ENCODE measurements at regions not wholly inside any gene's neighbourhood (a gene's known extent, or its start where the extent isn't known, plus 50 kb on each side); places are given as distances from the start of the nearest gene placed in this dataset.
A peak's percentile ranks its signal among the peaks of the same experiment; 100 is the strongest.

- intact Hi-C loops (cut with micrococcal nuclease; ENCODE audit: unreplicated experiment): loop anchor here (1.0 to 2.0 kb wide), 3 partner anchors 96 to 238 kb away; no protein-coding TSS in a partner anchor
- peak; percentile 74 for DNase-seq (ENCODE audit: low spot score)
- Histone ChIP-seq H3K4me1 (ENCODE audit: insufficient read depth, low read length, poor library complexity, severe bottlenecking) (no peaks in the 10 kb centered on the region), H3K9me2 (ENCODE audit: insufficient read depth, low read length) (no peaks in the 10 kb centered on the region), H3K4me3 (ENCODE audit: low read depth, low read length, poor library complexity, severe bottlenecking) (no peak overlapping the region), H3K4me2 (ENCODE audit: low read length) (no peak overlapping the region), H3K36me3 (ENCODE audit: insufficient read depth, low read length) (no peaks in the 10 kb centered on the region), H4K20me1 (ENCODE audit: insufficient read depth, low read length) (no peaks in the 10 kb centered on the region), H3K27ac (ENCODE audit: low read depth, low read length, poor library complexity, severe bottlenecking) (no peak overlapping the region), H3K79me2 (ENCODE audit: insufficient read depth, low read depth, low read length) (no peaks in the 10 kb centered on the region), H2AFZ (ENCODE audit: low read length) (no peak overlapping the region), H3K9me3 (ENCODE audit: low read length) (no peaks in the 10 kb centered on the region)
- POLR2A ChIA-PET: interaction anchor here (1.2 kb wide), 1 partner anchor 180 kb away, joined by 3 read pairs; no protein-coding TSS in a partner anchor
- CTCF ChIA-PET (ENCODE audit: unreplicated experiment): interaction anchor here (0.6 kb wide), 1 partner anchor 823 kb away, joined by 3 read pairs; no protein-coding TSS in a partner anchor
- TF ChIP-seq EZH2phosphoT487 (IDR thresholded peaks at IDR 0.05; ENCODE audit: borderline replicate concordance, low read depth, low read length) (no peak), CTCF (conservative IDR thresholded peaks at IDR 0.05; ENCODE audit: low read length) (peak; percentile 95)
- BruUV-seq (replicated peaks): no TSS peak
Observed at GRCh38 chr1:19582318-19582717, 61.8 kb upstream of the NBL1 start.

DNA sequence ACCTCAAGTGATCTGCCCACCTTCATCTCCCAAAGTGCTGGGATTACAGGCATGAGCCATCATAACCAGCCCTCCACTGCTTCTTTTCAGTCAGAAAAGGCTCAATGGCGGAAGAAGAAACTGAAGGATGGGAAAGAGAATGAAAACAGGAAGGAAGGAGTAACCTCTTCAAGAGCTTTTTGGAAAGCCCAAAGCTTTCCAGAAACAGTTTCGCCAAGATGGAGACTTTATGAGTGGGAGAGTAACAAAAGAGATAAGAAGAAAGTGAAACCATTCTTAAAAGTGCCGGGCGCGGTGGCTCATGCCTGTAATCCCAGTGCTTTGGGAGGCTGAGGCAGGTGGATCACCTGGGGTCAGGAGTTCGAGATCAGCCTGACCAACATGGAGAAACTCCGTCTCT lies 62.7 kb upstream of the NBL1 start:
- Histone ChIP-seq H3K27ac (ENCODE audit: low read depth, low read length, poor library complexity, severe bottlenecking) (no peak overlapping the region), H4K20me1 (ENCODE audit: insufficient read depth, low read length) (no peaks in the 10 kb centered on the region), H3K4me1 (ENCODE audit: insufficient read depth, low read length, poor library complexity, severe bottlenecking) (no peaks in the 10 kb centered on the region), H3K4me2 (ENCODE audit: low read length) (no peak overlapping the region), H2AFZ (ENCODE audit: low read length) (no peak overlapping the region), H3K79me2 (ENCODE audit: insufficient read depth, low read depth, low read length) (no peaks in the 10 kb centered on the region), H3K36me3 (ENCODE audit: insufficient read depth, low read length) (no peaks in the 10 kb centered on the region), H3K9me3 (ENCODE audit: low read length) (no peaks in the 10 kb centered on the region), H3K9me2 (ENCODE audit: insufficient read depth, low read length) (no peaks in the 10 kb centered on the region), H3K4me3 (ENCODE audit: low read depth, low read length, poor library complexity, severe bottlenecking) (no peak overlapping the region)
- ChIA-PET POLR2A (interaction anchor here (1.2 kb wide), 1 partner anchor 179 kb away, joined by 3 read pairs; no protein-coding TSS in a partner anchor), CTCF (ENCODE audit: unreplicated experiment) (no interaction called here)
- BruUV-seq (replicated peaks): no TSS peak
- intact Hi-C loops (cut with micrococcal nuclease; ENCODE audit: unreplicated experiment): no loop called here
- no peak for DNase-seq (ENCODE audit: low spot score)
- TF ChIP-seq EZH2phosphoT487 (IDR thresholded peaks at IDR 0.05; ENCODE audit: borderline replicate concordance, low read depth, low read length) (no peak), CTCF (conservative IDR thresholded peaks at IDR 0.05; ENCODE audit: low read length) (no peak)

DNA sequence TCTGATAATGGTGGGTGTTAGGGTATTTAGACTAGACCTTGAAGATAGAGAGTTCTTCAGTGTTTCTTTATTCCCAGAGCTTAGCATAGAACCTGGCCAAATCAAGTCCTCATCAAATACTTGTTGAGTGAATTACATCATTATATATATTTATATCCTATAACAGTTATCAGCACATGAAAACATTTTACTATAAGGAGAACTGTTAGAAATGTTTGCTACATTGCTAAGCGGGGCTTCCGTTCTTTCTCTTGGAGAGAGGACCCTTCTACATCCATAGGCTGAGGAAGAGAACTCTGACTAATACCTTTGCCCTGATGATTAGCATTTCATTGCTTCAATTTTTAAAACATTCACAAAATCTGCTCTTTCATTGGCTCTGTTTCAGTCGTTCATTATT lies 66.5 kb upstream of the NBL1 start:
- TF ChIP-seq CTCF (conservative IDR thresholded peaks at IDR 0.05; ENCODE audit: low read length) (no peak), EZH2phosphoT487 (IDR thresholded peaks at IDR 0.05; ENCODE audit: borderline replicate concordance, low read depth, low read length) (no peak)
- Histone ChIP-seq H3K4me3 (ENCODE audit: low read depth, low read length, poor library complexity, severe bottlenecking) (no peak overlapping the region), H3K9me3 (ENCODE audit: low read length) (no peaks in the 10 kb centered on the region), H4K20me1 (ENCODE audit: insufficient read depth, low read length) (no peaks in the 10 kb centered on the region), H3K27ac (ENCODE audit: low read depth, low read length, poor library complexity, severe bottlenecking) (no peak overlapping the region), H3K36me3 (ENCODE audit: insufficient read depth, low read length) (no peaks in the 10 kb centered on the region), H3K4me1 (ENCODE audit: insufficient read depth, low read length, poor library complexity, severe bottlenecking) (no peaks in the 10 kb centered on the region), H3K9me2 (ENCODE audit: insufficient read depth, low read length) (no peaks in the 10 kb centered on the region), H3K79me2 (ENCODE audit: insufficient read depth, low read depth, low read length) (no peaks in the 10 kb centered on the region), H2AFZ (ENCODE audit: low read length) (no peak overlapping the region), H3K4me2 (ENCODE audit: low read length) (no peak overlapping the region)
- ChIA-PET POLR2A (no interaction called here), CTCF (ENCODE audit: unreplicated experiment) (no interaction called here)
- intact Hi-C loops (cut with micrococcal nuclease; ENCODE audit: unreplicated experiment): no loop called here
- BruUV-seq (replicated peaks): no TSS peak
- DNase-seq (ENCODE audit: low spot score): no peak

Measured in OCI-LY7 (cell line).